ENCODE measurements at regions not wholly inside any gene's neighbourhood (a gene's known extent, or its start where the extent isn't known, plus 50 kb on each side); places are given as distances from the start of the nearest gene placed in this dataset.
"Not testable (repeated sequence)": the region's sequence is repeated elsewhere in the genome, so short reads cannot be mapped to it uniquely, and the experiment has no call there.

GRCh38 chr4:19193274-19193981 is 1058.3 kb upstream of the SLIT2 start:
- DNase-seq: no peak

- DNase-seq: no peak
These were observed 1059.6 kb upstream of the SLIT2 start for GRCh38 chr4:19191979-19192650.

DNA sequence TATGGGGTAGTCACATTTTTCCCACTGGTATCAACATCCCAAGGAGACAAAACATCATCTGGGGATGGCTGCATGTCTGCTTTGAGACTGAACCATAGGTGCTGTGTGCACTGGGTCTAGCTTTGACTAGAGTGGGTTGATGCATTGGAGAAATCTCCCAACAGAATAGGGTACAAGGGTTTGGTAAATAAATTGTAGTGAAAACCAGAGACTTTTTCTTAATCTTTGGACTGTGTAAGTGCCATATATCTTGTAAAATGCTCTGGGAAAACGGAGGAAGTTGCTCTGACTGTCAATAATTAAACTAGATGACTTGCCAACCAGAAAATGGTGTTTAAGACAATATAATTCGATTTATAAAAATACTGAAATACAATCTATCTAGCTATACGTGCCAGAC is 1064.0 kb upstream of the SLIT2 start:
- no peak for DNase-seq

- DNase-seq: no peak
These were observed 1064.6 kb upstream of the SLIT2 start for GRCh38 chr4:19187096-19187495.

DNA sequence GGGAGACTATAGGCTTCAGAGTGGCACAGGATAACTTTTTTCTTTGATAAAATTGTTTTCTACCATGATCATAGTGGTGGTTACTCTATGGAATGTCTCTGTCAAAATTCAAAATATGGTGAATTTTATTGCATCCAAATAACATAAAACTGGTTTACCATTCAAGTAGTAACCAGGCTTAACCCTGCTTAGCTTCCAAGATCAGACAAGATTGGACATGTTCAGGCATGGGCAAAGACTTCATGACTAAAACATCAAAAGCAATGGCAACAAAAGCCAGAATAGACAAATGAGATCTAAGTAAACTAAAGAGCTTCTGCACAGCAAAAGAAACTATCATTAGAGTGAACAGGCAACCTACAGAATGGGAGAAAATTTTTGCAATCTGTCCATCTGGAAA is 1070.1 kb upstream of the SLIT2 start:
- DNase-seq: not testable (repeated sequence)

- DNase-seq: no peak
These were observed 1072.9 kb upstream of the SLIT2 start for GRCh38 chr4:19178835-19179234.

- DNase-seq: no peak
These were observed 1074.1 kb upstream of the SLIT2 start for GRCh38 chr4:19177616-19178015.

GRCh38 chr4:19171832-19172231 is 1079.9 kb upstream of the SLIT2 start:
- DNase-seq: no peak

DNA sequence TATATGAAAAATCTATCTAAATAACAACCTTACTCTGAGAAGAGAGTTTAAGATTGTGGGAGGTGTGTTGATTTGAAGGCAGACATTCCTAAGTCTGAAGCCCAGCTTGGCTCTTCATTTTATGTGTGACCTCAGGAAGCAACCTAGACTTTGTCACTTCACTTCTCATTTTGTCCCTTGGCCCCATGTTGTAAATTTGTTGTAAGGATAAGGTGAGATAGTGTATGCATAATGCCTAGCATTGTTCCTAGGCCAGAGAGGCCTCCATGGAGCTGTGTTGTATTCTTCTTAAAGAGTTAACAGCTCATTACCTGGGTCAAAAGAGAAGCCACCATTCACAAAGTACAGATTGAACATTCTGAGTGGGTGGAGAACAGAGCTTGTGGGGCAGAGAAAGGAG is 1084.4 kb upstream of the SLIT2 start:
- no peak for DNase-seq

GRCh38 chr4:19164334-19164733 is 1087.4 kb upstream of the SLIT2 start:
- DNase-seq: no peak

GRCh38 chr4:19159874-19160273 is 1091.8 kb upstream of the SLIT2 start:
- no peak for DNase-seq

GRCh38 chr4:19158107-19158809 is 1093.4 kb upstream of the SLIT2 start:
- DNase-seq: no peak

GRCh38 chr4:19156786-19157185 is 1094.9 kb upstream of the SLIT2 start:
- DNase-seq: no peak

DNA sequence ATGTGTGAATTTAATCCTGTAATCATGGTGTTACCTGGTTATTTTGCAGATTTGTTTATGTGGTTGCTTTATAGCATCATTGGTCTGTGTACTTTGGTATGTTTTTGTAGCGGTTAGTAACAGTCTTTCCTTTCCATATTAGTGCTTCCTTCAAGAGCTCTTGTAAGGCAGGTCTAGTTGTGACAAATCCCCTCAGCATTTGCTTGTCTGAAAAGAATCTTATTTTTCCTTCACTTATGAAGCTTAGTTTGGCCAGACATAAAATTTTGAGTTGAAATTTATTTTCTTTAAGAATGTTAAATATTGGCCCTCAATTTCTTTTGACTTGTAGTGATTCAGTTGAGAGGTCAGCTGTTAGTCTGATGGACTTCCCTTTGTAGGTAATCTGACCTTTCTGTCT is 1096.1 kb upstream of the SLIT2 start:
- no peak for DNase-seq

DNA sequence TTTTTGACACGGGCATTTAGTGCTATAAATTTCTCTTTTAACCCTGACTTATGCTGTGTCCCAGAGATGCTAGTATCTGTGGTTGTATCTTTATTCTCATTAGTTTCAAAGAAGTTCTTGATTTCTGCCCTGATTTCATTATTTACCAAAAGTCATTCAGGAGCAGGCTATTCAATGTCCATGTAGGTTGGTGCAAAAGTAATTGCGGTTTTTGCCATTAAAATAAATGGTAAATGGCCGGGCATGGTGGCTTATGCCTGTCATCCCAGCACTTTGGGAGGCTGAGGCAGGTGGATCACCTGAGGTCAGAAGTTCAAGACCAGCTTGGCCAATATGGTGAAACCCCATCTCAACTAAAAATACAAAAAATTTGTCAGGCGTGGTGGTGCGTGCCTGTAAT is 1097.4 kb upstream of the SLIT2 start:
- DNase-seq: not testable (repeated sequence)

GRCh38 chr4:19152264-19152663 is 1099.4 kb upstream of the SLIT2 start:
- DNase-seq: no peak

GRCh38 chr4:19151684-19152083 is 1100.0 kb upstream of the SLIT2 start:
- DNase-seq: no peak

DNA sequence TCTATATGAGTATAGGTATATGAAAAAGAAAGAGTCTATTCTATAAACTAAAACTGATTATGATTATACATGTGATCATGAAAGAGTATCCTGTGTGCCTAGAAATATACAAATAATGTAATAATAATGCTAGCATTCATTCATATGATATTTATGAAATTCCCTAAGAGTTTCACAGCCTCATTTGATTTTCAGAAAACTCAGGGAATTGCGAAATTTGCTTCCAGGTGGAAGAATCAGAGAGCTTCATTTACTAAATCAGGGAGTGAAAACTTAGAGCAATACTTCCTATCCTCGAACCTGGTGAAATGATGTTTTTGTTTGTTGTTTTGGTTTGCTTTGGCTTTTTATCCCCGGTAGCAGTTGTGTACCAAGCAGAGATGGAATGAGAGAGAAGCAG is 1105.7 kb upstream of the SLIT2 start:
- no peak for DNase-seq

GRCh38 chr4:19135895-19136633 is 1114.5 kb upstream of the LCORL start:
- DNase-seq: no peak

DNA sequence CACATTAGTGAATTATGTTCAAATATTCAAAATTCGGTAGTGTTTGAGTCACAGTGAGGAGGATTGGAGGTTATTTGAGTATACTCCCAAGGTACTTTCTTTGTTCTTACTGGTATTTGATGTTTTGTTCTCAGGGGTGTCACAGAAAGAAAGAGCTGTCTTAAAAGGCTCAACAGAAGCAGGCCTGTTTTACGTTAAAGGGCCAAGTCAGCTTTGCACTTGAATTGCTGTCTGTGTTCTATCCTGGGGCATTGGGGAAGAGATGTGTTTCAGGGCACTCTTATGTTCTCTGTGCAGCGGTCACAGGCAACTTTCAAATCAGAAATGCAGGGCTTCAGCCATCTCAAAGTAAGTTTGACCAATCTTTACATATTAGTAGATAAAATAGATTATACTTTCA is 1113.1 kb upstream of the LCORL start:
- DNase-seq: no peak

GRCh38 chr4:19133315-19133714 is 1111.8 kb upstream of the LCORL start:
- DNase-seq: no peak

GRCh38 chr4:19130866-19131265 is 1109.3 kb upstream of the LCORL start:
- DNase-seq: no peak

DNA sequence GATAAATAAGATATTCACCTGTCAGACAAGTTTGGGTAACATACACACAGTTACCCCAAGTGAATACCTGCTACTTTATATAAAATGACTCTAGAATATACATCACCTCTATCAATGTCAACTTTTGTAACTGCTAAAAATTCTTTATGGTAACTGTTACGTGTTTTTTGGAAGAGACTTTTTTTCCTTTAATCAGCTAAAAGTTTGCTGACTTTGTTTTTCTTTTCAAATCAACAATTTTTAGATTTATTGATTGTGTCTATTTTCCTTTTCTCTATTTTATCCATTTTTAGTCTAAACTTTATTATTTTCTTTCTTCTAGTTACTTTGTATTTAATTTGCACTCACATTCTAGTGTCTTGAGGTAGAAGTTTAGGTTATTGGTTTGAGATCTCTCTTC is 1106.6 kb upstream of the LCORL start:
- no peak for DNase-seq

- DNase-seq: no peak
These were observed 1105.3 kb upstream of the LCORL start for GRCh38 chr4:19126903-19127302.

Data from NCI-H2171 (cell line).